Neural cell (in vitro differentiated cells): ENCODE measurements at regions not wholly inside any gene's neighbourhood (a gene's known extent, or its start where the extent isn't known, plus 50 kb on each side); places are given as distances from the start of the nearest gene placed in this dataset.

Experiments
- CTCF ChIP-seq: fragments of 450-650 bp; IDR thresholded peaks from 2 replicates; pipeline ENCODE4 v1.5.1; 2014; ENCODE audit warnings: antibody characterized with exemption, mild to moderate bottlenecking, moderate library complexity; ENCODE audit not compliant: poor library complexity, severe bottlenecking
- EP300 ChIP-seq: fragments of 450-650 bp; conservative IDR thresholded peaks from 2 replicates; pipeline ENCODE4 v1.6.1; 2014; ENCODE audit warnings: antibody characterized with exemption, mild to moderate bottlenecking, moderate library complexity; ENCODE audit not compliant: poor library complexity, severe bottlenecking
- EZH2 ChIP-seq: fragments of 200-600, 300-800 bp; shearing (Covaris generic), sonication (generic); IDR thresholded peaks from 2 replicates; pipeline ENCODE4 v1.6.1; 2014; ENCODE audit warnings: antibody characterized with exemption, low read length, borderline replicate concordance, mild to moderate bottlenecking; ENCODE audit not compliant: insufficient read depth, poor library complexity, severe bottlenecking
- POLR2AphosphoS5 ChIP-seq: IDR thresholded peaks from 2 replicates; pipeline ENCODE4 v1.6.1; 2012
- RAD21 ChIP-seq: fragments of 450-650 bp; conservative IDR thresholded peaks from 2 replicates; pipeline ENCODE4 v1.6.1; 2014; ENCODE audit warnings: antibody characterized with exemption, mild to moderate bottlenecking, moderate library complexity
- REST ChIP-seq: IDR thresholded peaks from 2 replicates; pipeline ENCODE4 v1.6.1; 2012; ENCODE audit warnings: borderline replicate concordance
- SMC3 ChIP-seq: fragments of 450-650 bp; conservative IDR thresholded peaks from 2 replicates; pipeline ENCODE4 v1.6.1; 2014; ENCODE audit warnings: antibody characterized with exemption, mild to moderate bottlenecking, moderate library complexity; ENCODE audit not compliant: poor library complexity
- TAF1 ChIP-seq: IDR thresholded peaks from 2 replicates; pipeline ENCODE4 v1.6.1; 2012; ENCODE audit warnings: low read depth

GRCh38 chr9:110033869-110034268 lies 174.1 kb downstream of the C9orf152 start:
- TF ChIP-seq CTCF = no peak
- TF ChIP-seq TAF1 = no peak
- no peak for TF ChIP-seq RAD21
- no peak for TF ChIP-seq REST
- TF ChIP-seq SMC3 = no peak
- TF ChIP-seq EP300 = no peak
- no peak for TF ChIP-seq POLR2AphosphoS5
- TF ChIP-seq EZH2 = no peak
